Hepatocyte (in vitro differentiated cells): ENCODE measurements at regions not wholly inside any gene's neighbourhood (a gene's known extent, or its start where the extent isn't known, plus 50 kb on each side); places are given as distances from the start of the nearest gene placed in this dataset.

Source experiments
- DNase-seq: peaks from one replicate; pipeline ENCODE4 v3.0.0-alpha.2; 2016; ENCODE audit warnings: low spot score
- H2AFZ ChIP-seq: fragments of 200-600 bp; sonication (generic); 2 replicates; pipeline ENCODE4 v1.6.0; 2016; ENCODE audit warnings: antibody characterized with exemption, mild to moderate bottlenecking
- H3K27ac ChIP-seq: fragments of 200-600 bp; sonication (generic); 2 replicates; pipeline ENCODE4 v1.5.1; 2016; ENCODE audit warnings: mild to moderate bottlenecking
- H3K27me3 ChIP-seq: fragments of 200-600 bp; sonication (generic); 2 replicates; pipeline ENCODE4 v1.6.1; 2016
- H3K36me3 ChIP-seq: fragments of 200-600 bp; sonication (generic); replicated peaks from 2 replicates; pipeline ENCODE4 v1.5.1; 2016; ENCODE audit warnings: low read depth; ENCODE audit not compliant: insufficient read depth
- H3K4me1 ChIP-seq: fragments of 200-600 bp; sonication (generic); 2 replicates; pipeline ENCODE4 v1.5.1; 2016; ENCODE audit warnings: mild to moderate bottlenecking, moderate library complexity; ENCODE audit not compliant: insufficient read depth
- H3K4me2 ChIP-seq: fragments of 200-600 bp; sonication (generic); 2 replicates; pipeline ENCODE4 v1.6.0; 2016
- H3K4me3 ChIP-seq: fragments of 200-600 bp; sonication (generic); 2 replicates; pipeline ENCODE4 v1.5.1; 2016; ENCODE audit warnings: mild to moderate bottlenecking
- H3K79me2 ChIP-seq: fragments of 200-600 bp; sonication (generic); 2 replicates; pipeline ENCODE4 v1.6.0; 2017; ENCODE audit warnings: mild to moderate bottlenecking
- H3K9me2 ChIP-seq: fragments of 200-600 bp; sonication (generic); replicated peaks from 2 replicates; pipeline ENCODE4 v1.6.0; 2017; ENCODE audit warnings: mild to moderate bottlenecking; ENCODE audit not compliant: insufficient read depth
- H3K9me3 ChIP-seq: fragments of 200-600 bp; sonication (generic); 2 replicates; pipeline ENCODE4 v1.5.1; 2016; ENCODE audit warnings: low read depth, mild to moderate bottlenecking
- H4K20me1 ChIP-seq: fragments of 200-600 bp; sonication (generic); 2 replicates; pipeline ENCODE4 v1.6.0; 2016; ENCODE audit warnings: mild to moderate bottlenecking; ENCODE audit not compliant: insufficient read depth, poor library complexity, severe bottlenecking
- CTCF ChIP-seq: fragments of 200-600 bp; sonication (generic); IDR thresholded peaks from 2 replicates; pipeline ENCODE4 v1.5.1; 2016; ENCODE audit warnings: antibody characterized with exemption, mild to moderate bottlenecking; ENCODE audit not compliant: poor library complexity
- EZH2 ChIP-seq: fragments of 200-600 bp; sonication (generic); IDR thresholded peaks from 2 replicates; pipeline ENCODE4 v1.6.1; 2016; ENCODE audit warnings: antibody characterized with exemption, mild to moderate bottlenecking, borderline replicate concordance
- EZH2phosphoT487 ChIP-seq: fragments of 200-600 bp; sonication (generic); IDR thresholded peaks from one replicate; pipeline ENCODE4 v1.6.1; 2018; ENCODE audit warnings: antibody characterized with exemption, mild to moderate bottlenecking, low read depth, moderate library complexity; ENCODE audit not compliant: unreplicated experiment, severe bottlenecking
- WGBS: methylation state at CpG from one replicate; pipeline ENCODE4 v1.1.6; 2016; ENCODE audit warnings: low lambda C conversion rate; ENCODE audit errors: missing lambda C conversion rate; 5-methylcytosine and 5-hydroxymethylcytosine counted together

GRCh38 chr3:181336597-181336996, 347.1 kb upstream of the DNAJC19 start:
- no peak for DNase-seq
- H4K20me1 ChIP-seq = no peaks in the 10 kb centered on the region

DNA sequence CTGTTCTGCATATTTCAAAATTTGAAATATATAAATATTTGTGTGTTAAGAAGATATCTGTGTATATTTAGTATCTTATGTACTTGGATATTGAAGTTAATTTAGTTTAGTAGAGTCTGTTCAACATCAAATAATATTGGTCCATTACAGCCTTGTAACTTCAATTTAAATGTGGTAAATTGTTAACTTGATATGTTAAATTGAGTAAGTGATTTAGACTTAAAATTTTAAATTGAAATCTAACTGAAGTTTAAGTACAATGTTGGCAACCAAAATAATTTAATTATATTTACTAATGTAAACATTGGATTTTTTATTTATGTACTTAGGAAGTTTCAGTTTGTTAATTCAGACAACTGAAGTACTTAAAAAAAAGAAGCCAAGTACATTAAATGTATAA, 343.9 kb upstream of the DNAJC19 start:
- no peak for DNase-seq
- H2AFZ ChIP-seq = no peak overlapping the region
- no peaks in the 10 kb centered on the region for H3K79me2 ChIP-seq
- no peaks in the 10 kb centered on the region for H3K9me3 ChIP-seq
- TF ChIP-seq EZH2 (no peak), EZH2phosphoT487 (no peak), CTCF (no peak)
- H3K4me1 ChIP-seq = no peaks in the 10 kb centered on the region
- no peak overlapping the region for H3K27ac ChIP-seq
- no peak overlapping the region for H3K4me3 ChIP-seq
- no peaks in the 10 kb centered on the region for H3K9me2 ChIP-seq
- H4K20me1 ChIP-seq = no peaks in the 10 kb centered on the region
- no peaks in the 10 kb centered on the region for H3K36me3 ChIP-seq
- peaks cover 31% of the 10 kb centered on the region for H3K27me3 ChIP-seq
- H3K4me2 ChIP-seq = no peak overlapping the region

More at GRCh38 chr3:181336597-181336996, 347.1 kb upstream of the DNAJC19 start:
- Histone ChIP-seq H3K4me2 (no peak overlapping the region), H3K4me1 (no peaks in the 10 kb centered on the region), H3K27ac (no peak overlapping the region), H3K27me3 (peaks cover 13% of the 10 kb centered on the region), H2AFZ (no peak overlapping the region), H3K79me2 (no peaks in the 10 kb centered on the region), H3K9me3 (no peaks in the 10 kb centered on the region), H3K36me3 (no peaks in the 10 kb centered on the region), H3K4me3 (no peak overlapping the region), H3K9me2 (no peaks in the 10 kb centered on the region)
- 48% methylated on average over 2 of the region's 2 CpGs for WGBS
- TF ChIP-seq CTCF (no peak), EZH2 (no peak), EZH2phosphoT487 (no peak)

- no peaks in the 10 kb centered on the region for H3K4me1 ChIP-seq
- no peak overlapping the region for H3K4me2 ChIP-seq
- no peaks in the 10 kb centered on the region for H3K36me3 ChIP-seq
- no peak for DNase-seq
- H3K4me3 ChIP-seq = no peak overlapping the region
- no peaks in the 10 kb centered on the region for H3K9me3 ChIP-seq
- no peaks in the 10 kb centered on the region for H4K20me1 ChIP-seq
- TF ChIP-seq EZH2phosphoT487 = no peak
- TF ChIP-seq EZH2 = no peak
- no peak for TF ChIP-seq CTCF
- H3K27ac ChIP-seq = no peak overlapping the region
- 61% methylated on average over 5 of the region's 5 CpGs for WGBS
- H3K27me3 ChIP-seq = peaks cover 53% of the 10 kb centered on the region
- H3K9me2 ChIP-seq = no peaks in the 10 kb centered on the region
- no peaks in the 10 kb centered on the region for H3K79me2 ChIP-seq
- no peak overlapping the region for H2AFZ ChIP-seq
Measured at GRCh38 chr3:181330821-181331563, 341.5 kb upstream of the DNAJC19 start.
